GM19467 (cell line): ENCODE measurements at regions not wholly inside any gene's neighbourhood (a gene's known extent, or its start where the extent isn't known, plus 50 kb on each side); places are given as distances from the start of the nearest gene placed in this dataset.
"Not testable (repeated sequence)": the region's sequence is repeated elsewhere in the genome, so short reads cannot be mapped to it uniquely, and the experiment has no call there.

Source experiments
- ATAC-seq: cut with Tn5 transposase; IDR thresholded peaks from one replicate; pipeline ENCODE4 v1.9.1; 2021; ENCODE audit warnings: mild to moderate bottlenecking, moderate library complexity; ENCODE audit not compliant: unreplicated experiment

- not testable (repeated sequence) for ATAC-seq
Observed at GRCh38 chr2:122571471-122571870, 816.0 kb downstream of the TSN start.

GRCh38 chr2:122575076-122575475 is 819.6 kb downstream of the TSN start:
- no peak for ATAC-seq

- ATAC-seq, result no peak
Observed at GRCh38 chr2:122583159-122583917, 827.9 kb downstream of the TSN start.

GRCh38 chr2:122590524-122590923 is 835.1 kb downstream of the TSN start:
- ATAC-seq, result no peak

GRCh38 chr2:122595065-122595464 is 839.6 kb downstream of the TSN start:
- no peak for ATAC-seq

- no peak for ATAC-seq
Observed at GRCh38 chr2:122596598-122596997, 841.1 kb downstream of the TSN start.

- no peak for ATAC-seq
Observed at GRCh38 chr2:122598784-122599183, 843.3 kb downstream of the TSN start.

GRCh38 chr2:122610948-122611609 is 855.6 kb downstream of the TSN start:
- ATAC-seq, result no peak

- no peak for ATAC-seq
Observed at GRCh38 chr2:122622934-122623333, 867.5 kb downstream of the TSN start.

GRCh38 chr2:122627388-122627787 is 871.9 kb downstream of the TSN start:
- no peak for ATAC-seq

GRCh38 chr2:122634256-122634655 is 878.8 kb downstream of the TSN start:
- ATAC-seq, result no peak

GRCh38 chr2:122634920-122635319 is 879.5 kb downstream of the TSN start:
- ATAC-seq, result no peak

- ATAC-seq, result no peak
Observed at GRCh38 chr2:122635686-122636085, 880.2 kb downstream of the TSN start.

GRCh38 chr2:122636097-122636496 is 880.6 kb downstream of the TSN start:
- no peak for ATAC-seq

GRCh38 chr2:122639176-122639575 is 883.7 kb downstream of the TSN start:
- no peak for ATAC-seq

GRCh38 chr2:122639711-122640110 is 884.3 kb downstream of the TSN start:
- no peak for ATAC-seq

GRCh38 chr2:122643725-122644329 is 888.4 kb downstream of the TSN start:
- ATAC-seq, result no peak

GRCh38 chr2:122651236-122651635 is 895.8 kb downstream of the TSN start:
- no peak for ATAC-seq

- no peak for ATAC-seq
Observed at GRCh38 chr2:122651780-122652179, 896.3 kb downstream of the TSN start.

GRCh38 chr2:122652670-122653069 is 897.2 kb downstream of the TSN start:
- ATAC-seq, result no peak

- ATAC-seq, result no peak
Observed at GRCh38 chr2:122656403-122656802, 901.0 kb downstream of the TSN start.
